ENCODE measurements at regions not wholly inside any gene's neighbourhood (a gene's known extent, or its start where the extent isn't known, plus 50 kb on each side); places are given as distances from the start of the nearest gene placed in this dataset.

DNA sequence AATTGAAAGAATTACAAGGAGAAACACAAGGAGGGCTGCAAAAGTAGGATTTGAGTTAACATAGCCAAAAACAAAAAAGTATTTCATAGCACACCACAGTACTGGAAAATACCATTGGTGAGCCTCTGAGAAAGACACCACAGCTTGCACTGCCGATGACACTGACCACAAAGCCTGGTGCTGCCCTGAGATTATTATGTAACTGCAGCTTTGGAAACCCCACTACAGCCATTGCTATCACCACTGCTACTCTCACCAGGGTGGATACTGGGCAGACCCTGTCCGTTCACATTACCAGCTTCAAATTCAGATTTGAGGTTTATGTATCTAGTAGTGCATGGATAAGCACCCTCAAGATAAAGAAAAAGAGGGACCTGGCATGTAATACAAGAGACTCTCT lies 1246.7 kb upstream of the SORCS1 start:
- H3K4me1 ChIP-seq (replicated peaks in 1 of 4; ENCODE audit: control insufficient read depth in 3 of 4, insufficient read depth in 4 of 4, low read length in 3 of 4), result no peaks in the 10 kb centered on the region
- H3K27ac ChIP-seq (ENCODE audit: low read depth, low read length), result no peak overlapping the region
- no peaks in the 10 kb centered on the region for H3K36me3 ChIP-seq (ENCODE audit: control insufficient read depth in 2 of 4, insufficient read depth in 4 of 4, low read length in 3 of 4)
- no peak overlapping the region for H4K5ac ChIP-seq (ENCODE audit: insufficient read length, low read depth, low read length)
- no peak overlapping the region for H2AK5ac ChIP-seq (ENCODE audit: low read depth, low read length)
- H4K91ac ChIP-seq (replicated peaks; ENCODE audit: insufficient read length, low read length), result no peak overlapping the region
- no peak overlapping the region for H3K9ac ChIP-seq (replicated peaks in 1 of 4; ENCODE audit: extremely low read depth in 1 of 4, low read depth in 3 of 4, low read length in 3 of 4)
- no peak overlapping the region for H3K4ac ChIP-seq (replicated peaks; ENCODE audit: insufficient read length, low read depth, low read length)
- no peak overlapping the region for H2BK5ac ChIP-seq (ENCODE audit: low read depth, low read length)
- no peaks in the 10 kb centered on the region for H3K79me1 ChIP-seq (ENCODE audit: low read depth, low read length)
- no peaks in the 10 kb centered on the region for H4K20me1 ChIP-seq (replicated peaks in 1 of 2; ENCODE audit: control insufficient read depth in 1 of 2, insufficient read depth in 2 of 2, low read length in 2 of 2)
- no peak overlapping the region for H2BK120ac ChIP-seq (replicated peaks; ENCODE audit: low read depth, low read length)
- H3K56ac ChIP-seq (replicated peaks; ENCODE audit: insufficient read length, low read depth, low read length), result no peak overlapping the region
- no peak overlapping the region for H2AFZ ChIP-seq (ENCODE audit: low read length)
- H3K79me2 ChIP-seq (ENCODE audit: control insufficient read depth in 1 of 2, insufficient read depth in 2 of 2, low read length in 2 of 2), result no peaks in the 10 kb centered on the region
- no peak overlapping the region for H3K4me3 ChIP-seq (ENCODE audit: extremely low read depth in 1 of 4, insufficient read depth in 2 of 4, low read depth in 3 of 4, low read length in 4 of 4)
- 94% methylated on average over 2 of the region's 2 CpGs; no CpG with 5 or more reads in 1 of the 2 experiments for WGBS, 2 experiments (ENCODE audit: extremely low coverage in 1 of 2, insufficient coverage in 1 of 2, insufficient read length in 1 of 2, insufficient replicate concordance in 2 of 2, low coverage in 1 of 2, low lambda C conversion rate in 2 of 2, missing lambda C conversion rate in 1 of 2)
- H3K27me3 ChIP-seq (replicated peaks in 1 of 4; ENCODE audit: control insufficient read depth in 3 of 4, extremely low read depth in 1 of 4, insufficient read depth in 3 of 4, low read length in 3 of 4), result no peaks in the 10 kb centered on the region
- H3K4me2 ChIP-seq (ENCODE audit: insufficient read depth in 1 of 2, low read depth in 2 of 2, low read length in 2 of 2), result no peak overlapping the region
- no peak overlapping the region for H3K14ac ChIP-seq (ENCODE audit: insufficient read length)
- H3K18ac ChIP-seq (ENCODE audit: extremely low read depth, low read length), result no peak overlapping the region
- H2BK12ac ChIP-seq (ENCODE audit: low read depth, low read length), result no peak overlapping the region
- ChIA-PET POLR2A (ENCODE audit: partially characterized antibody) (interaction anchor here (0.6 kb wide), 1 partner anchor 238 kb away, joined by 3 read pairs; no protein-coding TSS in a partner anchor), CTCF (ENCODE audit: partially characterized antibody) (no interaction called here)
- no peak overlapping the region for H2BK15ac ChIP-seq (ENCODE audit: low read length)
- DNase-seq (ENCODE audit: low read depth in 1 of 2, low spot score in 2 of 2) (no peak), FAIRE-seq (no peak)
- H4K8ac ChIP-seq (ENCODE audit: extremely low read depth, insufficient read depth, low read length), result no peak overlapping the region
- H3K23me2 ChIP-seq (ENCODE audit: low read depth, low read length), result no peaks in the 10 kb centered on the region
- H3K9me3 ChIP-seq (ENCODE audit: insufficient read depth in 2 of 2, low read depth in 1 of 2, low read length in 1 of 2), result no peaks in the 10 kb centered on the region
- no peak overlapping the region for H3K23ac ChIP-seq (ENCODE audit: insufficient read length)
- no peak overlapping the region for H2BK20ac ChIP-seq (ENCODE audit: low read length)
- no peak for TF ChIP-seq POLR2AphosphoS5 (IDR thresholded peaks at IDR 0.05; ENCODE audit: low read depth, low read length)
- TF ChIP-seq BCL11A (IDR thresholded peaks at IDR 0.05; ENCODE audit: low read depth in 2 of 2, low read length in 2 of 2), result no peak
- no peak for TF ChIP-seq CBX8 (IDR thresholded peaks at IDR 0.05; ENCODE audit: borderline replicate concordance, low read depth, low read length)
- no peak for TF ChIP-seq EP300 (IDR thresholded peaks at IDR 0.05; ENCODE audit: borderline replicate concordance in 1 of 2, low read depth in 2 of 2, low read length in 2 of 2)
